ENCODE measurements at regions not wholly inside any gene's neighbourhood (a gene's known extent, or its start where the extent isn't known, plus 50 kb on each side); places are given as distances from the start of the nearest gene placed in this dataset.
"Not testable (repeated sequence)": the region's sequence is repeated elsewhere in the genome, so short reads cannot be mapped to it uniquely, and the experiment has no call there.

DNA sequence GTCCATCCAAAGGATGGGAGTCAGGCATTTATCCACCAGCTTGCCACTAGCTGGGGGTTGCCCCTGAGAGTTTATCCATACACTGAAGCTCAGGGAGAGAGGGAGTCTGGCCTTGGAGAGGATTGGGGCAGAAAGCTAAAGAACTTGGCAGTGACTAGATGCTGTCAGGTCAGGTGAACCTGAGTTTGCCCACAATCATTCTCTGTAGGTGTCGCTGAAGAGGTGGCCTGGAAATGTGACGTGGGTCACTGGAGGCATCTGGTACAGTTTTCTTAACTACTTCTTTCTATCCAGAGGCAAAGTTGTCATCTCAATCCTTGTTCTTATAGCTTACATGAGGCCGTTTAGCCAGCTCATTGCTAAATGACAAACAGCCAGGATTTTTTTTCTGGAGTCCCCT is 298.0 kb upstream of the CTNNB1 start:
- DNase-seq (ENCODE audit: low read depth): no peak

DNA sequence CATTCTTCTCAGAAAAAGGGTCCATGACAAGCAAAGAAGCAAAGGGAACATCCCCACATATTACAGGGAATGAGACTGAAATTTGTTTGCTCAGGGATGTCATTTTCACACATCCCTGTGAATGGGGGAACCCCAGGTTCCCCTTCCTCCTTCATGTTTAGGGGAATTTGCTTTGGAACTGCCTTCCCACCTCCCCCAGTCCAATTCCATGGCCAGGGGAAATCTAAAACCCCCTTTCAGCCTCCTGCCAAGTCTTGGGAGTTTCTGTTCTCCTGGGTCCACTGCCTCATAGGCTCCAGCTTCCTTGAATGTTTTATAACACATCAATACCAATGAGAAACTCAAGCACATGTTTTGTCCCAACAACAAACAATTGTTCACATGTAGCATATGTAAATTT is 297.5 kb upstream of the CTNNB1 start:
- DNase-seq (ENCODE audit: low read depth): no peak

DNA sequence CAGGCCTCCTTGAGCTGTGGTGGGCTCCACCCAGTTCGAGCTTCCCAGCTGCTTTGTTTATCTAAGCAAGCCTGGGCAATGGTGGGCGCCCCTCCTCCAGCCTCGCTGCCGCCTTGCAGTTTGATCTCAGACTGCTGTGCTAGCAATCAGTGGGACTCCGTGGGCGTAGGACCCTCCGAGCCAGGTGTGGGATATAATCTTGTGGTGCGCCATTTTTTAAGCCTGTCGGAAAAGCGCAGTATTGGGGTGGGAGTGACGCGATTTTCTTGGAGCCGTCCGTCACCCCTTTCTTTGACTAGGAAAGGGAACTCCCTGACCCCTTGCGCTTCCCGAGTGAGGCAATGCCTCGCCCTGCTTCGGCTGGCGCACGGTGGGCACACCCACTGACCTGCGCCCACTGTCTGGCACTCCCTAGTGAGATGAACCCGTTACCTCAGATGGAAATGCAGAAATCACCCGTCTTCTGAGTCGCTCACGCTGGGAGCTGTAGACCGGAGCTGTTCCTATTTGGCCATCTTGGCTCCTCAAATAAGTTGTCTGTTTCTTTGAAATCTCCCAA is 291.3 kb upstream of the CTNNB1 start:
- not testable (repeated sequence) for DNase-seq (ENCODE audit: low read depth)

DNA sequence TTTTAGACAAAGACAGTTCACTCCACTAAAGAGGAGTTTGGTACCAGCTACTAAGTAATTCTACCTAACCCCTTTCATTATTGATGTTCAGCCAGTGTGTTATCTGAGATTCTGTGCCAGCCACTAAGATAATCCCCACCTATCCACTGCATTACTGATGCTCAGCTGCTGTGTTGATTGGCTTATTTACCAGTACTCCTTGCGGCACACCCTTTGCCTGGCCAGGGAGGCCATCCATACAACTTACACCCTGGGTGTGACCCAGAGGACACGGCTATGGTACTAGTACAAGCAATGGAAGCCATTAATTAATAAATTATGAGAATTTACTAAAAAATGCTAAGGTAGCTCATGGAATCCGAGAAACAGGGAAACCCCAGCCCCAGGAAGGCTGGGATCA is 290.7 kb upstream of the CTNNB1 start:
- no peak for DNase-seq (ENCODE audit: low read depth)

DNA sequence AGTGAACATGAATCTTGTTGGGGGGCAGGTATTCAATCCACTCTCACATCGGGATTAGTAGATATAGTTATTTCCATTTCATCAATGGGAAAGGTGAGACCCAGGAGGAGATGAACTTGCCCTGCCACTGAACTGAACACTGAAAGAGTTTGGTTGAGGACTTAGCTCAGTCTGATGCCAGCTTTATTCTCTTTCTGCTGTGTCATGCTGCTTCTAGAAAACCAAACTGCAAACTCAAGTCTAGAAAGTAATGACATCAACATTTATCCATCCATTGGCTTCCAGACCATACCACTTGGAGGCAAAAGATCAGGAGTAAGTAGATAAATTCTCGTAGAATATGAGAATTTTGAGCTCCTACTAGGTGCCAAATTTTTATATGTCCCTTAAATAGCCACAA is 288.0 kb upstream of the CTNNB1 start:
- DNase-seq (ENCODE audit: low read depth): no peak

DNA sequence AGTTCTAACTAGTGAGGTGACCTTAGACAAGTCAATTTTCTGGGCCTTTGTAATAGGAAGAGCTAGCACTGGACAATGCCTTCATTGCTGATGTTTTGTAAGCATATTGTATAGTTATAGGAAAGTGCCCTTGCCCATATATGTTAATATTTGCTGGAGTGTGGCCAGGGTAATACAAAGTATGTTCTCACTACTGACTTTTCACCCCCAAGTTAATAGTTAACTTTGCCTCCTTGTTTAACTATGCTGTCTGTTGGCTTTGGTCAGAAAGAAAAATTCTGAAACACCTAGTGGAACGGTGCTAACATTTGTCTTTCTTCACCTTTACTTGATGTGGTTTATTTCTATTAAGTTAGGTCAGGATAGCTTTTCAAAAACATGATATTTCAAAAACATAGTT is 287.4 kb upstream of the CTNNB1 start:
- DNase-seq (ENCODE audit: low read depth): no peak

DNA sequence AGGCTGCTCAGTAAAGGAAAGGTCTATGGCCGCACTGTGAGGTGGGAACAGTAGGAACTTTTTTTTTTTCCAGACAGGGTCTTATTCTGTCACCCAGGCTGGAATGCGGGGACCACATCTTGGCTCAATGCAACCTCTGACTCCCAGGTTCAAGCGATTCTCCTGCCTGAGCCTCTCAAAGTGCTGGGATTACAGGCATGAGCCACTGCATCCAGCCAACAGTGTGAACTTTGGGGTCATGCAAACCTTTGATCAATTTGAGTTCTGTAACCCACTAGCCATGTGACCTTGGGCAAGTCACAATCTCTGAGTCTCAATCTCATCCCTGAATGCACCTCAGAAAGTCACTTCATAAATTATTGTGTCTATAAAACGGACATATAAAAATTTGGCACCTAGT is 286.8 kb upstream of the CTNNB1 start:
- DNase-seq (ENCODE audit: low read depth): no peak

DNA sequence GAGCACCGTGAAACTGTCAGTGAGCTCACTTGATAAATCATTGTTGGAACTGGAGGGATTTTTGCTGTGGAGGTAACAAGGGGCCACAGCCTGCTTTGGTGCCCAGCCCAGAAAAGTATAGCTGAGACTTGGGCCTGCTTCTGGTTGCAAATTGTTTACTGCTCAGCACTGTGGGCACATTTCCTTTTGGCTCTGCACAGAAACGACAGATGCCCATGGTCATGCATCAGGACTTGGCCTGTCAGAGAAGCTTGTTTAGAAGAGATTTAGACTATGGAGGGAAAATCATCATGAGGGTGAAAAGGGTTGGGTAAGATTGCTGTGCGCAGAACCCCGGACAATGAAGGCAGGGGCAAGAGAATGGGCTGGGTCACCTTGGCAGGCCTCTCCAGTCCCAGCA is 286.1 kb upstream of the CTNNB1 start:
- no peak for DNase-seq (ENCODE audit: low read depth)

DNA sequence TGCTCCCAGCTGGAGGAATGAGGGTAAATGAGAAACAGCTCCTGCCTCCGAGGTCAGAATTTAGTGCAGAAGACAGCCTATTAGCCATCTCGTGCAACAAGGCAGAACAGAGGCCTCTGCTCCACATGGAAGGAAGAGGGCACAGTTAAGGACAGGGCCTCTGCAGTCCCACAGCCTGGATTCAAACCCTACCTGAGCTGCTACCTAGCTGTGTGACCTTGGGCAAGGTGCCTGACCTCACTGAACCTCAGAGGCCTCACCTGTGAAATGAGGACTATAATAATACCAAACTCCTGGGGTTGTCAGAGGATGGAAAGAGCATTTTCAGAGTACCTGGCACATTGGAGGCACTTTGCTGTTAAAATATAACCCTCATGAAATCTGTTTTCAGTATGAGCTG is 285.7 kb upstream of the CTNNB1 start:
- DNase-seq (ENCODE audit: low read depth): no peak

DNA sequence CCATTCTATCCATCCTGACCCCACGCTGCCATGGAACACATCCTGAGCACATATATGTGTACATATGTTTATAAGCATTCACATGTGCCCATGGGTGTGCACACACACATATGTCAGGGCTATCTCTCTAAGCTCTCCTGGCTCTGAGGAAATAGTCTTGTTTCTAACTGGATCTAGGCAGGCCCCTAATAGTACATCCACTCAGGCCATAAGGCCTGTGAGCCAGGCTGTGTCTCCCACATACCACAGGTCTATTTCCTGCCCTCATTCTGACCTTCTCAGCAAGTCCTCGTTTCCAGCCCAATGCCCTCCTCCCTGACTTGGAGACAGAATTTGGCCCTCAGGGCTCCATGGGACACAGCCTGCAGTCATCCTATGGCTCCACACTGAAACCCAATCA is 284.8 kb upstream of the CTNNB1 start:
- DNase-seq (ENCODE audit: low read depth): no peak

DNA sequence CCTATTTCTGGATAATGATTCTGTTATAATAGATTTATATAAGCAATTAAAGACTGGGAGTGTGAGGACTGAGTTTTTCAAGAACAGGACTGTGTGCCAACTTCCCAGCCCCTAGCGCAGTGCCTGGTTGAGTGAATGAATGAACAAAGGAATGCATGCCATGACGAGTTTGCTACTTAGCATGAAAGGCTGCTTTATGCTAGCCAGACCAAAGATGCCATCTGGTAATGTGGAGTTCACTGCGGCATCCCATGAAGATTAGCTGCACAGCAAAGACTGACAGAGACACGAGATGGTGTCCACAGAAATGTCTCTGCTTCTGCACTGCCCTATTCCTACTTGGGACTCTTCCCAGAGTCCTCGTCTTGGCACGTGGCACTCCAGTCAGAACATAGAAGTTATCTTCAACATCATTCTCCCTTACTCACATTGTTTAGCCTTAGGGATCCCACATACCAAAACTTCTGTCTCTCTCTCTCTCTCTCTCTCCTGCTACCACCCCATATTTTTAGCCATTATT is 283.9 kb upstream of the CTNNB1 start:
- DNase-seq (ENCODE audit: low read depth): no peak

DNA sequence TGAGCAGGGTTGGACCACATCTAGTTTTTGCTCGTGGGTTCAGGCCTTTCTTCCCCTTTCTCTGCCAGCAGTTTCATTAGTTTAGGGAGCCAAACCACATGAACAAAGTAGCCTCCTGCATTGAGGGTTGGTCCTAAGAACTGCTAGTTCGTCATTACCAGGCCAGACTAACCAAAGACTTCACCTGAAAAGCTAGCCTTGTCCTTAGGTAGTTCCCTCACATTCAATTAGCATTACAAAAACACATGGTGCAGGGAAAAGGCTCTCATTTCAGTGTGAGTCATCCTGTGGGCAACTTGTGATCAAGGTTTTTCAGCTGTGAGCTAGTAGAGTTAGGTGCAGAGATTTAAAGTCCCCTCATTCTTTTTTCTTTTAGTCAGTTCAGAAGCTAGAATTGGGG is 279.3 kb upstream of the CTNNB1 start:
- peak; percentile 63 for DNase-seq (ENCODE audit: low read depth)

DNA sequence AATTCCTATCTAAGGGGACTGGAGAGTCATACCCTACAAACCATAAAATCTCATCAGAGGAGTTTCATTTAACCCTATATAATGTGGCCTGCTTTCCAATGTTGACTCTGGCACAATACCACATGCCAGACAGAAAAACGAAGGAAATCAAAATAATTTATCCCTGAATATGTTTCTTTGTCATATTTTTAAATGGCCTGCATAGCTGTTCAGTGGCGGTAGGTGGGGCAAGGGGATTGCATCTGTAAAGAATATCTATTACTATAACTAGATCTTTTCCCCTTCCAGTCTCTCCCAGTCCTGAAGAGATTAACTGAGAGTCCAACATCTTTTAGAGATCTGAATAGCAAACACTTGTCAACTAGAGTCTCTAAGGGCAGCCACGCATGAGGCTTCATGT is 278.1 kb upstream of the CTNNB1 start:
- DNase-seq (ENCODE audit: low read depth): no peak

DNA sequence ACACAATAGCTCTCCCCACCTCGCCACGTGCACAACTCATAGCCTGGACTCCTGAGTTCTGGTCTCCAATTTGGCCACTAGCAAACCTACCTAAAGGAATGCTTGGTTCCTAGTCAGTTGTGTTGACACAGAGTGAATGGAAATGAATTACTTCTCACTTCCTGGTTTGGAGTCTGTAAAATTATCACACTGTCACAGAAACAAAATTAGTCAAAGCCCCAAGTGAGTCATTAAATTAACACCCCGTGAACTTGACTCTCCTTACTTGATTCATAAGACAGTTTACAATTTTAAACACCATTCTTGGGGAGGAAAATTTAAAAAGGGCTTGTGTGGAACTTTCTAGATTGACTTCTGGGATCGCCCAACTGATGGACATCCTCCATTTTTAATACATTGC is 276.2 kb upstream of the CTNNB1 start:
- no peak for DNase-seq (ENCODE audit: low read depth)

DNA sequence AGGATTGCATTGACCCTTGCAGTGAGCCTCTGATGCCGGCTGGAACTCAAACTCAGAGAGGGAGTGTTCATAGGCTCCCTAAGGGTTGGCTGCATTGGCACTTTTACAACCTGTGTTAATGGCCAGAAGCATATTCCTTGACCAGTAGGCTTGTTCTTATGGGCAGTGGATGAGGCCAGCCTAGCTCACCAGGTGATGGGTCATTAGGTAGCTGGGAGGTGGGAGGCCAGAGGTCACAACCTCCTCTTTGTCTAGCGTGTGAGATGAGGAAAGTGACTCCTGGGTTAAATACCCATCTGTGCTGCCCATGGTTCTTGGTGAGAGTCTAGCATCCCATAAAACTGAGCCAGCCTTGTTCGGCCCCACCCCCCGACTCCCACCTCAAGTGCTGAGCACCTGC is 275.7 kb upstream of the CTNNB1 start:
- DNase-seq (ENCODE audit: low read depth): no peak

DNA sequence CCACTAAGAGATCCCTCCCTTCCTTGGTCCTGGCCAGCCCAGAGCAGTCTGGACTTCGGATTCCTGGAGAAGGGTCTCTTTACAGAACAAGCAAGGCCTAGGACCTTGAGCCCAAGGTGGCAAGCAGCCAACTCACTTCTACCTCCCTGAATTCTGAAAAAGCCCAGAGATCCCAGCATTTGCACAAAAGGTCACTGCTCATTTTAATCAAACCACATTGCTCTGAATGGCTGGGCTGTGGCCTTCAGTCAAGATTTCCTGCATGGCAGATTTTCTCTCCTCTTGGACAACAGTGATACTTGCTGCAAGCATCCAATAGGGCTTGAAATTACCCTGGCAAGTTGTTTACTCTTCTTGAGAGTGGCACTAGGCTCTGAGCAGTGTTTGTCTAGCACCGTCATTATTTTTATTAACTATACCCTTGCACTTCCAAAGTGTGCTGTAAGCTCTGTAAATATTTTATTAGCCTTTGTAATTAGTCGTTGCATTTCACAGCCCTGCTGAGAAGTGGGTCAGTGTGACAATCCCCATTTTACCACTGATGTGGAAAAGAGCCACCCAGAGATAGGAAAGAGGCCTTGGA is 274.7 kb upstream of the CTNNB1 start:
- DNase-seq (ENCODE audit: low read depth): no peak

DNA sequence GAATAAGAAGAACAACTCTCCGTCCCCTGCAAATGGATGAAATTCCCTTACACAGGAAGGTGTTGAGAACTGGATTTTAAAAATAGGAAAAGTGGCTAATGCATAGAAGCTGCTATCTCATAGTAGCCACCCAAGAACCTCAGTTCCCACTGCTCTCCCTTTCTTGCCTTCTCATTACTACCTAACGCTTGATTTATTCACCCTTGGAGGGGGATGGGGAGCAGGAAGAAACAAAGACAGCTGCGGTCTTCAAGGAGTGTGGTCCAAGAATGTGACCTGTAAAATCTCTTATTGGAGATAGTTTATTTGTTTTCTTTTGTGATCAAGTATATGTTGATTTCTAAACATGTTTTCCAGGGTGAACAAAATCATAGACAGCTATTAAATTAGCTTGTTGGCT is 274.1 kb upstream of the CTNNB1 start:
- DNase-seq (ENCODE audit: low read depth): no peak

DNA sequence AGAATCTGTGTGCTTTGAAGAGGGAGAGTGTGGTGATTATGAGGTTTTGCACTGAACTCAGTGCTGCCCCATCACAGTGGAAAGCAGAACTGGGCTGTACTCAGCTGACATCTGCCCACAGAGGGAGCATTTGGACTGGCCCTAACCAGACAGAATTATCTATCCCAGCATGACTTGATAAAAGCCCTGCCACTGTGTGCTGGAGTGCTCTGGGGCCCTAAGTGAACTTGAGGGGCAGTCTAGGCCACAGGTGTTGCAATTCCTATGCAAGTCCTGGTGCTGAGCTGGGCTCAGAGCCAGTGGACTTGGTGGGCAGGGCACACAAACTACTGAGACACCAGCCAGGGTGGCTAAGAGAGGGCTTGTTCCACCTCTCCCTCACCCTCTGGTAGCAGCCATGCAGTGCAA is 269.2 kb upstream of the CTNNB1 start:
- no peak for DNase-seq (ENCODE audit: low read depth)

DNA sequence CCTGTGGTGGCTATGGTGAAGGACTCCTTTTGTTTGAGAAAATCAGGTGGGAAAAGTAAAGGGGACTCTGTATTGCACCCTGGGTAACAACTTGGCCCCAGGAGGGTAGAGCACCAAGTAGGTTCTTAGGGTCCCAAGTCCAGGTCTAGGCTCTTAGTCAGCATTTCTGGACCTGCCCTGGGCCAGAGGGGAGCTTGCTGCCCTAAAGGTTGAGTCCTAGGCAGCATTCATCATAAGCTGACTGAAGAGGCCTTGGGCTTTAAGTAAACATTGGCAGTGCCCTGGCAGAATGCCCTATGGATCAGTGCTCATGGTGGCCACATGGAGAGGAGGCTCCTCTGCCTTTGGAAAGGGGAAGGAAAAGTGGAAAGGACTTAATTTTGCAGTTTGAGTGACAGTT is 268.5 kb upstream of the CTNNB1 start:
- DNase-seq (ENCODE audit: low read depth): no peak

DNA sequence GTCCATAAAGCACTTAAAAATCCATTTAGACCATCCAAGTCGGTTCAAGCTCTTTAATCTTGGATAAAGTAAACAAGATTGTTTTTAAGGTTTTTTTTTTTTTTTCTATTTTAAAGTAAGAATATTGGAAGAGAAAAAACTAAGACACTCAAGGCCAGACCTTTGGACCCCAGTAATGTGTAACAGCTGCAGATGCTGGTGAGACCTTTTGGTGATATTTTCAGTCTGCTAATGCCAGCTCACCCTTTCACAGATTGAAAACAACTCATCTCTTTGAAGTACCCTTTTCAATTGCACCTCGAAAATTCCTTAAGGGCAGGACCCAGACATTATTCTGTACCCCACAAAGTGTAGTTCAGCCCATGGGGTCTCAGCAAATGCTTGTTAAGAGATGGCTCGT is 260.7 kb upstream of the CTNNB1 start:
- DNase-seq (ENCODE audit: low read depth): no peak

DNA sequence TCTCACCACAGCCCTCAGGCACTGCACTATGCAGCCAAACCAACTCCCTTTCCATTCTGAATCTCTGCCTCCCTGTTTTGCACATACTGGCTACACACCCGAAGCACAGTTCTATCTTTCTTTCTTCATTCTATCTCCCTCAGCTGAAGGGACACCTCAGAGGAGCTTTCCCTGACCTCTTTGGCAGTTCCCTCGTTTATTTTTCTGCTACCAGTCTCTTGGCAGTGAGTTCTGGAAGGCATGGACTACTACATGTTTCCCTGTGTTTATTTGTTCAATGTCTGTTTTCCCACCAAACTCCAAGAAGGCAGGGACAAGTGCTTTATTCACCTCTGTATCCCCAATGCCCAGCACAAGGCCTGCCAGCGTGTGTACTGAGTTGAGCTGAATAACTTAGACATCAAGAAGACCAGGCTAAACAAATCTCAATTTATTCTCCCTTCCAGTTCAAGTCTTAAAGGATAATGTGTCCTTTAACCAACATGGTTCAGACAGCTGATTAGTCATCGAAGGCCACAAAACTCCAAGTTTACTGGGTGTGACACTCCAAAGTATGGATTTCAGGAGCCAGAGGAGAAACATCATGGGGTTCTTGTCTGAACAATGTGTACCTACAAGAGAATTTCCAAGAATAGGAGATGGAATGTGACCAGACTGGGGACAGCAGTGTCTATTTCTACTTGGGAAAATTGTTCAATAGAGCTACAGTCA is 260.1 kb upstream of the CTNNB1 start:
- DNase-seq (ENCODE audit: low read depth): no peak

DNA sequence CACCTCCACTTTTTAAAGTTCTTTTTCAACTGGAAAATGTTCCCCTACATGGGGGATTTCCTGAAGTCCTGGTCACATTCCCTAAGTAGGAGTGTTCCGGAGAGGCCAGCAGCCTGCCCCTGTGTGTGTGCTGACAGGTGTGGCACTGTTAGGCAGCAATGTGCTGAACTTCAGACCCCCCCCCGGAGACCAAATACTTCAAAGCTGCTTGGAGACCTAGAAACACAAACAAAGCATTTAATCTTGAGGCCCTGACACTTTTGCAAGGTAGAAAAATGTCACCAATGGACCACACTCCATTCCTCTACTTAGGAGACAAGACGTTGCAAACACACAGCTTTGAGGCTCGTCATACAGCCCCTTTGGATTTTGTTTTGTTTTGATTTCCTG is 259.6 kb upstream of the CTNNB1 start:
- no peak for DNase-seq (ENCODE audit: low read depth)

DNA sequence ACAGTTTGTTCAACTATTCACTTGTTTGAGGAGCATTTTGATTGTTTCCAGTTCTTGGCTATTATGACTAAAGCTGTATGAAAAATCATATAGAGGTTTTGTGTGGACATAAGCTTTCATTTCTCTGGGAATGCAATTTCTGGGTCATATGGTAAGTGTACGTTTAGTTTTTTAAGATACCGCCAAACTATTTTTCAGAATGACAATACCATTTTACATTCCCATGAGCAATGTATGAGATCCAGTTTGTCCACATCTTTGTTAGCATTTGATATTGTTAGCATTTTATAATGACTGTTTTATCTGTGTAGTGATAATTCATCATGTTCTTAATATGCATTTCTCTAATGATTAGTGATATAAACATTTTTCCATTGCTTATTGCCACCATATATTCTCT is 258.7 kb upstream of the CTNNB1 start:
- no peak for DNase-seq (ENCODE audit: low read depth)

DNA sequence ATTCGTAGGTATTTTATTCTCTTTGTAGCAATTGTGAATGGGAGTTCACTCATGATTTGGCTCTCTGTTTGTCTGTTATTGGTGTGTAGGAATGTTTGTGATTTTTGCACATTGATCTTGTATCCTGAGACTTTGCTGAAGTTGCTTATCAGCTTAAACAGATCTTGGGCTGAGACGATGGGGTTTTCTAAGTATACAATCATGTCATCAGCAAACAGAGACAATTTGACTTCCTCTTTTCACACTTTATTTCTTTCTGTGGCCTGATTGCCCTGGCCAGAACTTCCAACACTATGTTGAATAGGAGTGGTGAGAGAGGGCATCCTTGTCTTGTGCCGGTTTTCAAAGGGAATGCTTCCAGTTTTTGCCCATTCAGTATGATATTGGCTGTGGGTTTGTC is 252.3 kb upstream of the CTNNB1 start:
- DNase-seq (ENCODE audit: low read depth): not testable (repeated sequence)
